Panc1 (cell line): ENCODE measurements at regions not wholly inside any gene's neighbourhood (a gene's known extent, or its start where the extent isn't known, plus 50 kb on each side); places are given as distances from the start of the nearest gene placed in this dataset.

ENCODE experiments used
- POLR2AphosphoS5 ChIP-seq: IDR thresholded peaks from 2 replicates; pipeline ENCODE4 v1.6.1; 2012; ENCODE audit warnings: mild to moderate bottlenecking, low read depth, low read length, moderate library complexity
- TCF7L2 ChIP-seq: IDR thresholded peaks from 2 replicates; pipeline ENCODE4 v1.6.1; 2011; ENCODE audit warnings: mild to moderate bottlenecking, low read depth, low read length, inconsistent platforms
- TF ChIP-seq, protein P1 (sequence below): fragments of 450-650 bp; IDR thresholded peaks from 2 replicates; pipeline ENCODE4 v1.5.1; 2017; ENCODE audit warnings: mild to moderate bottlenecking

DNA sequence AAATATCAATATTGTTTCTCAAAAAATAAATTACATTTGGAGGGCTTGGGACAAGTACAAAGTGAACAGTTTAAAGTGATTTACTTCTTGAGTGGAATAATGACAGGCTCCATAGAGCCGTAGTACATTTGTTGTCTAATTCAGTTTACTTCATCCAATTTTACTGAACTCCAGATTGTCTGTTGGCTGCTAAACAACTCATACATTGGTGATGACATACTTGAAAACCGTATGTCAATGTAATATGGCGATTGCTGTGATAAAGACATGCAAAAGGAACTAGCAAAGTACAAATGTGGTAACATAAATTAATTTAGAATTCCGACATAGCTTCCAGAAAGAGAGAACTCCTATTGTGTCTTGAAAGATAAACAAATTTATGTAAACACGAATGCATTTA lies 1197.5 kb upstream of the CDH18 start:
- TF ChIP-seq, protein P1, sequence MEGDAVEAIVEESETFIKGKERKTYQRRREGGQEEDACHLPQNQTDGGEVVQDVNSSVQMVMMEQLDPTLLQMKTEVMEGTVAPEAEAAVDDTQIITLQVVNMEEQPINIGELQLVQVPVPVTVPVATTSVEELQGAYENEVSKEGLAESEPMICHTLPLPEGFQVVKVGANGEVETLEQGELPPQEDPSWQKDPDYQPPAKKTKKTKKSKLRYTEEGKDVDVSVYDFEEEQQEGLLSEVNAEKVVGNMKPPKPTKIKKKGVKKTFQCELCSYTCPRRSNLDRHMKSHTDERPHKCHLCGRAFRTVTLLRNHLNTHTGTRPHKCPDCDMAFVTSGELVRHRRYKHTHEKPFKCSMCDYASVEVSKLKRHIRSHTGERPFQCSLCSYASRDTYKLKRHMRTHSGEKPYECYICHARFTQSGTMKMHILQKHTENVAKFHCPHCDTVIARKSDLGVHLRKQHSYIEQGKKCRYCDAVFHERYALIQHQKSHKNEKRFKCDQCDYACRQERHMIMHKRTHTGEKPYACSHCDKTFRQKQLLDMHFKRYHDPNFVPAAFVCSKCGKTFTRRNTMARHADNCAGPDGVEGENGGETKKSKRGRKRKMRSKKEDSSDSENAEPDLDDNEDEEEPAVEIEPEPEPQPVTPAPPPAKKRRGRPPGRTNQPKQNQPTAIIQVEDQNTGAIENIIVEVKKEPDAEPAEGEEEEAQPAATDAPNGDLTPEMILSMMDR = no peak
- no peak for TF ChIP-seq TCF7L2
- TF ChIP-seq POLR2AphosphoS5 = no peak
